Stomach (tissue), 8 donors: ENCODE measurements at regions not wholly inside any gene's neighbourhood (a gene's known extent, or its start where the extent isn't known, plus 50 kb on each side); places are given as distances from the start of the nearest gene placed in this dataset.

Source experiments
- DNase-seq, 2 donors: peaks; one replicate each; pipeline versions ENCODE4 v3.0.0 to v3.0.0-alpha.2; 2013 to 2019
- H3K27ac ChIP-seq, 5 donors: fragments of 200-600 bp in 4 of 5; sonication (generic) in 4 of 5; one replicate each; pipeline ENCODE4 v1.5.1; 2013 to 2019; ENCODE audit warnings: mild to moderate bottlenecking in 1 of 5, moderate library complexity in 1 of 5
- H3K27me3 ChIP-seq, 3 donors: fragments of 200-600 bp; sonication (generic); one replicate each; pipeline ENCODE4 v1.5.1; 2017 to 2019; ENCODE audit warnings: mixed run types in 1 of 3
- H3K36me3 ChIP-seq, 4 donors: fragments of 200-600 bp; sonication (generic); 1 replicate in 3 of 4; 2 replicates in 1 of 4; pipeline ENCODE4 v1.5.1; 2016 to 2019
- H3K4me1 ChIP-seq, 4 donors: fragments of 200-600 bp; sonication (generic); one replicate each; pipeline ENCODE4 v1.5.1; 2016 to 2019
- H3K4me3 ChIP-seq, 4 donors: fragments of 200-600 bp; sonication (generic) in 3 of 4; one replicate each; pipeline ENCODE4 v1.5.1; 2016 to 2019; ENCODE audit warnings: mild to moderate bottlenecking in 1 of 4
- H3K9me3 ChIP-seq, 4 donors: fragments of 200-600 bp; sonication (generic); one replicate each; pipeline ENCODE4 v1.5.1; 2016 to 2019
- EP300 ChIP-seq: sonication (generic); formaldehyde crosslinking; IDR thresholded peaks from one replicate; pipeline ENCODE4 v1.6.1; 2017; ENCODE audit warnings: antibody characterized with exemption
- POLR2A ChIP-seq, 4 donors: fragments of 450-650 bp; IDR thresholded peaks; one replicate each; pipeline ENCODE4 v1.6.1; 2016; ENCODE audit warnings: antibody characterized with exemption in 4 of 4, control low read depth in 2 of 4, mild to moderate bottlenecking in 1 of 4, moderate library complexity in 1 of 4
- POLR2AphosphoS5 ChIP-seq, 3 donors: sonication (generic); formaldehyde crosslinking; IDR thresholded peaks; one replicate each; pipeline ENCODE4 v1.6.1; 2016; ENCODE audit warnings: antibody characterized with exemption in 3 of 3
- WGBS, 5 donors: extraction: QIAGEN DNeasy Blood & Tissue Kit in 3 of 5; methylation state at CpG; one replicate each; pipeline versions ENCODE4 v1.1.5 to v1.1.7; 2013 to 2018; 5-methylcytosine and 5-hydroxymethylcytosine counted together
- intact Hi-C: fragments of 100-400 bp; cut with DNase I; formaldehyde crosslinking; loops from one replicate; pipeline ENCODE4 v1.15.1; 2023; ENCODE audit warnings: low total_unique reads
- TF ChIP-seq, protein P1 (sequence below), 7 experiments: fragments of 450-650 bp in 4 of 7; fragments of 200-600 bp in 3 of 7; sonication (generic) in 3 of 7; IDR thresholded peaks; one replicate each; pipeline ENCODE4 v1.5.1; 2016 to 2019; ENCODE audit warnings: antibody characterized with exemption in 7 of 7, control low read depth in 2 of 7, mild to moderate bottlenecking in 1 of 7
- donor health status: healthy with polysubstance abuse.
- donor health status: Bipolar disorder and iron deficiency.
- donor health status: healthy.

DNA sequence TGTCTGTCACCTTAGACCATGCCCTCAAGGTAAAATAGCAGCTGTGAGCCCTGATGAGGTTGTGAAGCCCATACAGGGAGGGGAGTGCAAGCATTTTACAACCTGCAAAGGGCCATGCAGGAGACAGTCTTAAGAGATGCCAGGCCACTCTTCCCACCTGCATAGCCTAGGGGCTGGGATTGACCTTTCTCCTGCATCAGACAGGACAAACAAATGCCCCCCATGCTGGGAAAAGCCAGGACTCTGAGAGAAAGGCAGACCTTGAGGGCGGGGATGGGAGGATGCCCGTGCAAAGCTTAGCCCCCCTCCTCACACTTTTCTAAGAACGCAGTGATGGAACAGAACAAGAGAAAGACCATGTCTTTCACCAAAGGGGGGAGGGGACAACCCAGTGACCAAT lies 137.9 kb upstream of the MAMLD1 start:
- TF ChIP-seq POLR2A (IDR thresholded peaks at IDR 0.05), result no peak
- TF ChIP-seq, protein P1, sequence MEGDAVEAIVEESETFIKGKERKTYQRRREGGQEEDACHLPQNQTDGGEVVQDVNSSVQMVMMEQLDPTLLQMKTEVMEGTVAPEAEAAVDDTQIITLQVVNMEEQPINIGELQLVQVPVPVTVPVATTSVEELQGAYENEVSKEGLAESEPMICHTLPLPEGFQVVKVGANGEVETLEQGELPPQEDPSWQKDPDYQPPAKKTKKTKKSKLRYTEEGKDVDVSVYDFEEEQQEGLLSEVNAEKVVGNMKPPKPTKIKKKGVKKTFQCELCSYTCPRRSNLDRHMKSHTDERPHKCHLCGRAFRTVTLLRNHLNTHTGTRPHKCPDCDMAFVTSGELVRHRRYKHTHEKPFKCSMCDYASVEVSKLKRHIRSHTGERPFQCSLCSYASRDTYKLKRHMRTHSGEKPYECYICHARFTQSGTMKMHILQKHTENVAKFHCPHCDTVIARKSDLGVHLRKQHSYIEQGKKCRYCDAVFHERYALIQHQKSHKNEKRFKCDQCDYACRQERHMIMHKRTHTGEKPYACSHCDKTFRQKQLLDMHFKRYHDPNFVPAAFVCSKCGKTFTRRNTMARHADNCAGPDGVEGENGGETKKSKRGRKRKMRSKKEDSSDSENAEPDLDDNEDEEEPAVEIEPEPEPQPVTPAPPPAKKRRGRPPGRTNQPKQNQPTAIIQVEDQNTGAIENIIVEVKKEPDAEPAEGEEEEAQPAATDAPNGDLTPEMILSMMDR (IDR thresholded peaks at IDR 0.05), result no peak
- TF ChIP-seq POLR2AphosphoS5 (IDR thresholded peaks at IDR 0.05), result no peak
- no peak for TF ChIP-seq EP300
- Histone ChIP-seq H3K4me1 (no peaks in the 10 kb centered on the region), H3K27ac (no peak overlapping the region), H3K27me3 (no peaks in the 10 kb centered on the region), H3K36me3 (no peaks in the 10 kb centered on the region), H3K4me3 (no peak overlapping the region), H3K9me3 (no peaks in the 10 kb centered on the region)
- 34 to 86% (median 74%) methylated on average over 3 of the region's 3 CpGs for WGBS, 5 donors
- intact Hi-C loops, result no loop called here
- no peak for DNase-seq

DNA sequence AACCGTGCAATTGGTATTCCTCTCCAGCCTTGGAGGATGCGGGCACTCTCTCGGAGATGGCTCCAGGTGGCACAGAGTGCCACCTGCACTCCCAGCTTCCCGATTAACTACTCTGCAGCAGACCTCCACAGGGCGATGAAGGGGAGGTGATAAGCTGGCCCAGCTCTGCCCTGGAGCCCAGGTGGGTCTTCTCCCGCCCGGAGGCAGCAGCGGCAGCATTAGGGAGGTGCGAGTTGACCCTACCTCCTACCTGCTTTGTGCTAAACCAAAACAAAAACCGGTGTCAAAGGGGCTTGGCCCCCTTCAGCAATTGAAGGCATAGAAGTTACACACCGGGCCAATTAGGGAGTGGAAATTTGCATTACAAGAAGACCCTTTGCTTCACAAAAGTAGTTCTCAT lies 137.4 kb upstream of the MAMLD1 start:
- TF ChIP-seq POLR2AphosphoS5 (IDR thresholded peaks at IDR 0.05) (no peak), POLR2A (IDR thresholded peaks at IDR 0.05) (no peak), EP300 (no peak)
- TF ChIP-seq, protein P1 (IDR thresholded peaks at IDR 0.05), result no peak
- H3K9me3 ChIP-seq, result no peaks in the 10 kb centered on the region
- no peak for DNase-seq
- no peaks in the 10 kb centered on the region for H3K36me3 ChIP-seq
- H3K4me3 ChIP-seq, result no peak overlapping the region
- H3K27ac ChIP-seq, result no peak overlapping the region
- intact Hi-C loops, result no loop called here
- WGBS, 5 donors, result 58 to 74% (median 72%) methylated on average over 11 of the region's 11 CpGs
- H3K4me1 ChIP-seq, result no peaks in the 10 kb centered on the region
- H3K27me3 ChIP-seq, result no peaks in the 10 kb centered on the region

DNA sequence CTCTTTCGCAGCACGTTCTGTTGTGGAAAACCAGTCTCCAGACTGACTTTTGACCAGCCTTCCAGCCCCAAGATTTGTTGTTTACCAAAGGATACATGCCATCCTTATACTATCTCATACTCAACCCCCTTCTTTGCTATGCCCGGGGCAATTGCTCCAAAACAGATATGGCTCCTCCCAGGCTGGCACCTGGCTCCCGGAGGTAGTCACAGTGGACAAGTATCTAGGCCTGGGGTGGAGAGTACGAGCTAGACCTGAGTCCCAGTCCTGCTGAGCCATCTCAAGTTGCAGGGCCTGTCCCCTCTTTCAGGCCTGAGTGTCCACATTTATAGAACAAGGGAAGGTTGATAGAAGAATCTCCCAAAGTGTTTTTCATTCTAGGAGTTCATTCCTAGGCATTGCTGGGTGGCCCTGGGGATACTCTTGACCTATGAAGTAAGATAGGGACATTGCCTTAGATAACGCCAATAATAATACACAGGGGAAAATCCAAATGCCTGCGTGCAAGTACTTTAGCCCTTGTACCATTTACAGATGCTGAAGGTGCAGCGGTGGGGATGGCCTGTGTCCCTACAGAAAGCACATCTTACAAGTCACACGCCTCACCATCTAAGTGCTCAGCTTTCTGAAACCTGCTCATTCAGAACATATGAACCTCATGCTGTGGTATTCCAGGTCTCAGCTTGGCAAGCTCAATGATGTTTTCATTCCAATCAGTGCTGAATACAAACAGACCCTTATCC lies 136.7 kb upstream of the MAMLD1 start:
- no peak for DNase-seq

DNA sequence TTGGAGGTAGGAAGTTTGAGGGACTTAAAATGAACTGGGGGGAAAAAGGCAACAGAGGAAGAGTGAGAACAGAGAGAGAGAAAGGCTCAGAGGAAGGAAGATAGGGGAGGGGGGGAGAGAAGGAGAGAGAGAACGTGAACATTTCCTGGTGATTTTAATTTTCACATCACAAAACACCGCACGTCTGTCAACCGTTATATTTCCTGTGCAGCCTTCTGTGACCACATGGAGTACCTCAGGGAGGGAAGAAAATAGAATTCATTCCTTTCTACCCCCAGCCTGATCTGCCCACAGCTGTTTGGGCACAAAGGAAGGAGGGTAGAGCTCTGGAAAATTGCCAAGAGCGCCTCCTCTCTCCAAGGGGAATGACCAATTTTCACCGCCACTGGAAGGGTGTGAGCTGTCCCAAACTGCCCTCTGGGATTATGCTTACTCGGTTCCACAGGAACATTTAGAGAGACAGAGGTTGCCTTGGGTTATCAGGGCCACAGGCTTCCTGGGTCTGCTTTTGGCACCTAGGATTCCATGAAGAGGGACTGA lies 135.7 kb upstream of the MAMLD1 start:
- intact Hi-C loops, result no loop called here
- Histone ChIP-seq H3K4me3 (no peak overlapping the region), H3K27ac (no peak overlapping the region), H3K4me1 (no peaks in the 10 kb centered on the region), H3K36me3 (no peaks in the 10 kb centered on the region), H3K27me3 (no peaks in the 10 kb centered on the region), H3K9me3 (no peaks in the 10 kb centered on the region)
- TF ChIP-seq, protein P1 (IDR thresholded peaks at IDR 0.05), result no peak
- TF ChIP-seq POLR2AphosphoS5 (IDR thresholded peaks at IDR 0.05), result no peak
- TF ChIP-seq POLR2A (IDR thresholded peaks at IDR 0.05), result no peak
- no peak for TF ChIP-seq EP300
- 65 to 82% (median 72%) methylated on average over 6 to 7 of the region's 7 CpGs for WGBS, 5 donors
- no peak for DNase-seq

More for the DNA sequence above, 136.7 kb upstream of the MAMLD1 start:
- no peak for TF ChIP-seq POLR2A (IDR thresholded peaks at IDR 0.05)
- TF ChIP-seq EP300, result no peak
- no peak for TF ChIP-seq POLR2AphosphoS5 (IDR thresholded peaks at IDR 0.05)
- TF ChIP-seq, protein P1 (IDR thresholded peaks at IDR 0.05), result no peak
- H3K27me3 ChIP-seq, result no peaks in the 10 kb centered on the region
- H3K27ac ChIP-seq, result no peak overlapping the region
- H3K4me3 ChIP-seq, result no peak overlapping the region
- H3K9me3 ChIP-seq, result no peaks in the 10 kb centered on the region
- intact Hi-C loops, result no loop called here
- H3K36me3 ChIP-seq, result no peaks in the 10 kb centered on the region
- no peaks in the 10 kb centered on the region for H3K4me1 ChIP-seq
- 64 to 91% (median 86%) methylated on average over 7 to 9 of the region's 9 CpGs for WGBS, 5 donors
